ENCODE measurements at regions not wholly inside any gene's neighbourhood (a gene's known extent, or its start where the extent isn't known, plus 50 kb on each side); places are given as distances from the start of the nearest gene placed in this dataset.

- no peak for DNase-seq
Measured at GRCh38 chr4:163875327-163875726, 380.8 kb downstream of the TMA16 start.

GRCh38 chr4:163878336-163879121, 384.0 kb downstream of the TMA16 start:
- DNase-seq, result no peak

DNA sequence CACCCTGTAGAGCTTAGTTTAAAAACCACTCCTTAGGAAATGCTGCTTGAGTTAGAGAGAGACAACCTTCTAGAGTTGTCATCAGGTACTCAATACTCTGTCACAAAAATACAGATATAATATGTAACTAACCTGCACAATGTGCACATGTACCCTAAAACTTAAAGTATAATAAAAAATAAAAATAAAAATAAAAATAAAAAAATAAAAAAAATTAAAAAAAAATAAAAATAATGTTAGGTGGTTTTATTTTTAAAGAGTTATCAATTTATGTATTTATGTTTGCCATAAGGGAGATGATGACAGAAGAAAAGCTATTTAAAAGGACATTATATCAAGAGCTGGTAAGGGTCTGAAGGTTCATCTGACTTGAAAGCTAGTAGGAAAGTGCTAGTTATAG, 397.9 kb downstream of the TMA16 start:
- DNase-seq, result no peak

GRCh38 chr4:163895378-163896005, 401.0 kb downstream of the TMA16 start:
- no peak for DNase-seq

- no peak for DNase-seq
Measured at GRCh38 chr4:163901319-163901718, 406.8 kb downstream of the TMA16 start.

DNA sequence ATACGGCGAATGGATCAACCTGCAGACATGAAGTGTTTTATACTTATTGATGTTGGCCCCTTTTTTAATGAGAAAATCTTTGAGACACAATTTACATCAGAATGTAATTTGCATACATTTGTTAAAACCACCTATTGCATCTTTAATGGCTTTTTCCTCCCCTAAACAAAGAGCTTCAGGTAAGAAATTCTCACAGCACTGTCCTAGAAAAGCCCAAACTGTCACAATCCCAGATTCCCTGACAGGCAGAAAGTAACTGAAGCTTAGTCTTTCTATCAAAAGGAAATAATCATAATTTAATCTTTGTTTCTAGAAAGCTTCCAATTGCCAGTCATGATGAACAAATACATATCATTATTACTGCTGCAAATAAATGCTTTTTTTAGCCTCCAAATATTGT, 407.9 kb downstream of the TMA16 start:
- DNase-seq, result no peak

DNA sequence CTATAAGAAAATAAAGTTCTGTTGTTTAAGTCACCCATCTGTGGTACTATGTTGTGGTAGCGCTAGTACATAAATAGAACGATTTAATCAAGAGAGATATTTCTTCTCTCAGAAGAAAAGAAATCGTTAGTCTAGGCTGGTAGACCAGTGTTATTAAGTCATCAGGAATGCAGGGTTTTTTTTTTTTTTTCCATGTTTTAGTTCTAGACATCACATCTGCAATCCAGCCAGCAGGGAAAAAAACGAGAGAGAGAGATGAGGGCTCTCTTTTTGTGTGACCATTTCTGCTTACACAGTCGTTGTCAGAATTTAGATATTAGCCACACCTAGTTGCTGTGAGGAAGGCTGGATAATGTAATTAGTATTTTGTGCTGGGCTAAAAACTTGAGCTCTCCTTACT, 417.4 kb downstream of the TMA16 start:
- no peak for DNase-seq

DNA sequence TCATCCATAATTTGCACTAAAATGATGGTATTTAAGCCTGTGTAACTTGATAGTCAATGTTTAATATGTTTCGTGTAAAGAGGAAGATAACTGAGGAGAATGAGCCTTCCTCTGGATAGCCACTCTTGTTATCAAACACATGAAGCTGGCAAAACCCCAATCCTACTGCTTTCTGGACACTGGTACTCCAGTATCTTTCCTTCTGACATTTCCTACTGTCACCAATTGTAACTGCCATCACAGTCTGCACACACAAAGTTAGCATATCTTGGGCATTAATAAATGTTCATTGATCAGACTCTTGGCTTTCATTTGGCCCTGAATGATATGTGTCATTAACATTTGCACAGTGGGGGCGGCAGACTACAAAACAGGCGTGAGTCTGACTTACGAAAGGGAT, 419.1 kb downstream of the TMA16 start:
- no peak for DNase-seq

DNA sequence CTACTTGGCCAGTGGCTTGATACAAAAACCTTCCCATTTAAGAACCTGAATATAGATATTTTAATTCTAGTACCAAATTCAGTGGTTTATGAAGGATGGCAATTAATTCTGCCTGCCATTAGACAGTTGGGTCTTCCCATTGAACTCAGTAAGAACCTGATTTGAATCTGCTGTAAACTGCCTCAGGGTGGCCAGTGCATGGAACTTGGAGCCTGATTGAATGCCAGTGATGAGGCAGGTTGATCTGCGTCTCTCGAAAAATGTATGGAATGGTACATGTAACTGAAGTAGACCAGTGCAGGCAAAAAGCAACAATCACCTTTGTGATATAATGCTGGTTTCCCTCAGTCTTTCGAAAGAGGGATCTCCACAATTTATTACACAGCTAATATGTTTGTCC, 421.4 kb downstream of the TMA16 start:
- DNase-seq, result no peak

GRCh38 chr4:163920426-163920825, 425.9 kb downstream of the TMA16 start:
- no peak for DNase-seq

GRCh38 chr4:163922302-163922701, 427.8 kb downstream of the TMA16 start:
- no peak for DNase-seq

DNA sequence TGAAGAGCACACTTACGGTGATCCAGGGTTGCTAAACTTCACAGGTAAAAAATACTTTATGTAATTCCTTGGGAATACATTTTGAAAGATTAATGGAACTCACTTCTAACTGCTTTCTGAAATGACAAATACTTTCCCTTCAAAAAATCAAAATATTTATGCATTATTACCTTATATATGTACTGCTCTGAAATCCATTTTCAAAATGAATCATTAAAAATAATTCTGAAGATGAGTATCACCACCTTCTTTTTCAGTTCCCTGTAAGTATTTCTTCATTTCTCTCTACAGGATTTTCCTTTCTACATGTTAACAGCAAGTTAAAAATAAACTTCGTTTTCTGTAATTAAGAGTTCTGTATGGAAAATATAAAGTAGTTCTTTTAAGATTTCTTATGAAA, 428.6 kb downstream of the TMA16 start:
- DNase-seq, result no peak

GRCh38 chr4:163930086-163930485, 435.6 kb downstream of the TMA16 start:
- DNase-seq, result no peak

DNA sequence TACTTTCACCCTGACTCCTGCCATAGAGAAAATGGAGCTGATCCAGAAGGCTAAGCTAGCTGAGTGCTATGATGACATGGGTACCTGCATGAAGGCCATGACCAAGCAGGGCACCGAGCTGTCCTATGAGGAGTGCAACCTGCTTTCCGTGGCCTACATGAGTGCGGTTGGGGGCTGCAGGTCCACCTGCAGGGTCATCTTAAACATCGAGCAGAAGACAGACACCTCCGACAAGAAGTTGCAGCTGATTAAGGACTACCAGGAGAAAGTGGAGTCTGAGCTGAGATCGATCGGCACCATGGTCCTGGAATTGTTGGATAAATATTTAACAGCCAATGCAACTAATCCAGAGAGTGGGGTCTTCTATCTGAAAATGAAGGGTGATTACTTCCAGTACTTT, 438.0 kb downstream of the TMA16 start:
- DNase-seq, result no peak

DNA sequence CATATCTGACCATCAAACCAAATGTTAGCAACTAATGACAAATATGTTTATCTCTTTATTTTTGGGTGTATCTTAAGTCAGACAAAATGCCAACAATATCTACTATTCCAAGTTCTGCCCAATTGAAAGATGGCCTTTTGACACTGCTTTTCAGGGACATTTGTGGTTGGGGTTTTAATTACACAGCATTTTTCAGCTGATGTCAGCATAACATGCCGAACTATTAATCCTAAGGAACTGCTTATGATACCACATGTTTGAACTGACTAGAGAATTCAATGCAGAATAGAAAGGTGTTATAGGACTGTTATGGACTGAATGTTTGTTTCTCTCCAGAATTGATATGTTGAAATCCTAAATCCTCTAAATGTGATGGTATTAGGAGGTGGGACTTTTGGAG, 445.1 kb downstream of the TMA16 start:
- no peak for DNase-seq

GRCh38 chr4:163941221-163941905, 446.9 kb downstream of the TMA16 start:
- no peak for DNase-seq

DNA sequence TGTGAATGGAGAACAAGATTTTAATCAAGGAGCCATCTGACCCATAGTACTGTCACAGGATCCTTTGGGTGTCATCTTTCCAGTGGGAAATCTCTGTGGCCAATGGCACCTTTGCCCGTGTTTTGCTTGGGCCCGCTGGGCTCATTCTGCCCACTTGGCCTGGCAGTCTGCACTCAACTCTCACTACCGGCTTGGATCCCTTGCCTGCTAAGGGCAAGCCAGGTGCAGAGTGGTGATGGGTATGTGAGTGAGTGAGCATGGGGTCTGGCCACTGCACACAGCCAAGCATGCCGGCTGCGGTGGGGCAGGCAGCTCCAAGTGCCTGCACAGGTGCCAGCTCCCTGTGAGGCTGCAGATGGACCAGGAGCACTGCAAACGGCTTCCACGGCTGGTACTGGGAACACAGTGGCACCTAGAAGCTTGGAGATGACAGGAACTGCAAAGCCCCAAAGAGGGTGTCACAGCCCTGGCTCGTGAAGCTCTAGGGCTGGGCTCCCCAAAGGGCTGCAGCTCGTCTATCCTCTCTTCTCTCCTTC, 454.5 kb downstream of the TMA16 start:
- DNase-seq, result no peak

DNA sequence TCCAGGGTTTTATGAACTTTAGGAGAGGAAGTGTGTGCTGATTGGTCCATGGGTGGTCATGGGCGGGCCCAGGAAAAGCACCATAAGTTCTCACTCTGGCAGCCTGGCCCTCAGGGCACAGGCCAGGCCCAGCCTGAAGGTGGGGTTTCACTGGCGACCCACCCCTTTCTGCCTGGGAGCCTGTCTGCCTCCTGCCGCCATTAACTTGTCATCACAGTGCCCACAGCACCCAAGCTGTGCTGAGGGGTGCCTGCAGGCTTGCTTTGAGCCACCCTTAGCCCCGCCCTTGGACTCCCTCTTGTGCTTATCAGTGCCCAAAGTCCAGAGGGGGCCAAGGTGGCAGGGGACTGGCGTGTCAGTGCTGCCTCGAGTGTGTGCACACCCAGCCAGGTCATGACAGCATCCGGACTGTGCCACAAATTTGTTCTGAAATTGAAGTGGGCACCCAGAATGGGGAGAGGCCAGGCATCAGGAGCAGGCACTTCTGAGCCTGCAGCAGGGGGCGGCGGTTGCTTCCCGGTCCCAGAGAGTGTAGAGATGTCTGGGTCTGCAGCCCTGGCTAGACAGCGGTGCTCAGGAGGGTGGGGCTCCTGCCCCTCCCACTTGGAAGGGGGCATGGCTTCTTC, 455.6 kb downstream of the TMA16 start:
- no peak for DNase-seq

DNA sequence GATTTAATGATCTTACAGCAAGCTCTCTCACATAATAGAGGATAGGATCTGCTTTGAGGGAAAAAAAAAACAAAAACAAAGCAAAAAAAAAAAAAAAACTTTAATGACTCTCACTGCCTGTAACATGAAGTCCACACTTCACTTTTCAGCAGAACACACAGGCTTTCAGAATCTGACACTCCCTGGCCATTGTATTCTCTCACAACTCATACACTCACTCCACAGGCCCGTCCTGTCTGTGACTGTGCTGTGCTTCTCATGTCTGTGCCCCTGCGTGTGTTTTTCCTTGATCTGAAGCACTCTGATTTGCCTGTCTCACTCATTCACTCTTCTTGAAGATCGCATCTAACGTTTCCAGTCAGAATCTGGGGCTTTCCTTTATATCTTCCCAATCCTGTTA, 460.8 kb downstream of the TMA16 start:
- DNase-seq, result no peak

GRCh38 chr4:163958751-163959150, 464.3 kb downstream of the TMA16 start:
- no peak for DNase-seq

DNA sequence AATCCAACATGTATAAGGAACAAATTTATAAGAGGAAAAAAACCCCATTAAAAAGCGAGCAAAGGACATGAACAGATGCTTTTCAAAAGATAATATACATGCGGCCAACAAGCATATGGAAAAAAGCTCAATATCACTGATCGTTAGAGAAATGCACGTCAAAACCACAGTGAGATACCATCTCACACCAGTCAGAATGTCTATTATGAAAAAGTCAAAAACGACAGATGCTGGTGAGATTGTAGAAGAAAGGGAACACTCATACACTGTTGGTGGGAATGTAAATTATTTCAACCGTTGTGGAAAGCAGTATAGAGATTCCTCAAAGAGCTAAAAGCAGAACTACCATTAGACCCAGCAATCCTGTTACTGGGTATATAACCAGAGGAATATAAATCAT, 465.4 kb downstream of the TMA16 start:
- no peak for DNase-seq

- DNase-seq, result no peak
Measured at GRCh38 chr4:163966612-163967011, 472.1 kb downstream of the TMA16 start.

- no peak for DNase-seq
Measured at GRCh38 chr4:163967263-163967662, 472.8 kb downstream of the TMA16 start.
